ENCODE measurements at regions not wholly inside any gene's neighbourhood (a gene's known extent, or its start where the extent isn't known, plus 50 kb on each side); places are given as distances from the start of the nearest gene placed in this dataset.
"Not testable (repeated sequence)": the region's sequence is repeated elsewhere in the genome, so short reads cannot be mapped to it uniquely, and the experiment has no call there.

GRCh38 chr14:71424941-71425340, 507.3 kb upstream of the RGS6 start:
- no peak for DNase-seq (ENCODE audit: low read depth in 2 of 3, low spot score in 2 of 3)

- DNase-seq (ENCODE audit: low read depth in 2 of 3, low spot score in 2 of 3), result no peak
These were observed 506.2 kb upstream of the RGS6 start for GRCh38 chr14:71426001-71426400.

GRCh38 chr14:71429902-71430301, 502.3 kb upstream of the RGS6 start:
- DNase-seq (ENCODE audit: low read depth in 2 of 3, low spot score in 2 of 3), result no peak

- DNase-seq (ENCODE audit: low read depth in 2 of 3, low spot score in 2 of 3), result no peak
These were observed 501.9 kb upstream of the RGS6 start for GRCh38 chr14:71430321-71430677.

- no peak for DNase-seq (ENCODE audit: low read depth in 2 of 3, low spot score in 2 of 3)
These were observed 501.4 kb upstream of the RGS6 start for GRCh38 chr14:71430678-71431376.

- no peak for DNase-seq (ENCODE audit: low read depth in 2 of 3, low spot score in 2 of 3)
These were observed 499.7 kb upstream of the RGS6 start for GRCh38 chr14:71432334-71433110.

GRCh38 chr14:71433303-71433702, 498.9 kb upstream of the RGS6 start:
- DNase-seq (ENCODE audit: low read depth in 2 of 3, low spot score in 2 of 3), result no peak

GRCh38 chr14:71435641-71436040, 496.6 kb upstream of the RGS6 start:
- DNase-seq (ENCODE audit: low read depth in 2 of 3, low spot score in 2 of 3), result not testable (repeated sequence)

- DNase-seq (ENCODE audit: low read depth in 2 of 3, low spot score in 2 of 3), result no peak
These were observed 494.4 kb upstream of the RGS6 start for GRCh38 chr14:71437870-71438269.

- DNase-seq (ENCODE audit: low read depth in 2 of 3, low spot score in 2 of 3), result no peak
These were observed 493.5 kb upstream of the RGS6 start for GRCh38 chr14:71438684-71439083.

- DNase-seq (ENCODE audit: low read depth in 2 of 3, low spot score in 2 of 3), result no peak
These were observed 491.1 kb upstream of the RGS6 start for GRCh38 chr14:71441126-71441525.

GRCh38 chr14:71444030-71444822, 488.0 kb upstream of the RGS6 start:
- DNase-seq (ENCODE audit: low read depth in 2 of 3, low spot score in 2 of 3), result no peak

GRCh38 chr14:71448431-71449315, 483.6 kb upstream of the RGS6 start:
- DNase-seq (ENCODE audit: low read depth in 2 of 3, low spot score in 2 of 3), result no peak

GRCh38 chr14:71449316-71450055, 482.7 kb upstream of the RGS6 start:
- no peak for DNase-seq (ENCODE audit: low read depth in 2 of 3, low spot score in 2 of 3)

GRCh38 chr14:71451501-71451900, 480.7 kb upstream of the RGS6 start:
- no peak for DNase-seq (ENCODE audit: low read depth in 2 of 3, low spot score in 2 of 3)

- no peak for DNase-seq (ENCODE audit: low read depth in 2 of 3, low spot score in 2 of 3)
These were observed 479.7 kb upstream of the RGS6 start for GRCh38 chr14:71452539-71452938.

GRCh38 chr14:71452987-71453386, 479.2 kb upstream of the RGS6 start:
- DNase-seq (ENCODE audit: low read depth in 2 of 3, low spot score in 2 of 3), result no peak

- DNase-seq (ENCODE audit: low read depth in 2 of 3, low spot score in 2 of 3), result no peak
These were observed 478.2 kb upstream of the RGS6 start for GRCh38 chr14:71454010-71454409.

- no peak for DNase-seq (ENCODE audit: low read depth in 2 of 3, low spot score in 2 of 3)
These were observed 477.5 kb upstream of the RGS6 start for GRCh38 chr14:71454513-71455332.
